GM12873 (cell line): ENCODE measurements at regions not wholly inside any gene's neighbourhood (a gene's known extent, or its start where the extent isn't known, plus 50 kb on each side); places are given as distances from the start of the nearest gene placed in this dataset.

Experiments used
- TF ChIP-seq, protein P1 (sequence below): IDR thresholded peaks from 2 replicates; pipeline ENCODE4 v1.5.1; 2012; ENCODE audit warnings: low read depth, mild to moderate bottlenecking, moderate library complexity, low read length, control low read depth; ENCODE audit not compliant: insufficient read depth; ENCODE audit errors: missing control alignments

DNA sequence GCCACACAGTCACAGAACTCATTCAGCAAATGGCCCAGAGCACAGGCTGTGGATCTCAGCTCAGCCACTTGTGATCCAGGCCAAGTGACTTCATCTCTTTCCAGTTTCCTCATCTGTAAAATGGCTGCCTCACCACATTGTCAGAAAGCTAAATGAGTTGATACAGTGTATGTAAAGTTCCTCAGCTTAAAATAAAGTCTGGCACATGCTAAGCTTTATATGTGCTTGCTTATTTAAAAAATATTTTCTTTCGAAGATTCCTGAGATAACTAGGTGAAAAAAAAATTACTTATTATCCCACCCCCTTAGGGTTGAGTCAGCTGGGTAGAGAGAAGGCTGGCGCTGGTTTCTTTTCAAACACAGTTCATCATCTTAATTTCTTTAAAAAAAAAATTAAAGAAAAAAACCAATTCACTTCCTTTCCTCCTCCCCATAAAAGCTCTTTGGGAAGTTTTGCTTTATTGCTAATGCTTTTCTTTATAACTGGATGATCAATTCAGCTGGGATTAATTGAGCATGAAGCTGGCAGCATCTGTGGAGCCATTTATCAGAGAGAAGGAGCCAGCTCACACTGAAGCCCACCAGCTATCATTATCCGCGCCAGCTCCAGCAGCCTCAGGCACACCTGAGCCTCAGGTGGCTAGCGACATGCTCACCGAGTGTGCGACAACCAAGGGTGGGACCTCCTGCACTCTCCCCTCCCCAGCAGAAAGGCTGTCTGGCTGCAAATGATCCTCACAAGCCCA lies 354.9 kb downstream of the FOXO1 start:
- TF ChIP-seq, protein P1, sequence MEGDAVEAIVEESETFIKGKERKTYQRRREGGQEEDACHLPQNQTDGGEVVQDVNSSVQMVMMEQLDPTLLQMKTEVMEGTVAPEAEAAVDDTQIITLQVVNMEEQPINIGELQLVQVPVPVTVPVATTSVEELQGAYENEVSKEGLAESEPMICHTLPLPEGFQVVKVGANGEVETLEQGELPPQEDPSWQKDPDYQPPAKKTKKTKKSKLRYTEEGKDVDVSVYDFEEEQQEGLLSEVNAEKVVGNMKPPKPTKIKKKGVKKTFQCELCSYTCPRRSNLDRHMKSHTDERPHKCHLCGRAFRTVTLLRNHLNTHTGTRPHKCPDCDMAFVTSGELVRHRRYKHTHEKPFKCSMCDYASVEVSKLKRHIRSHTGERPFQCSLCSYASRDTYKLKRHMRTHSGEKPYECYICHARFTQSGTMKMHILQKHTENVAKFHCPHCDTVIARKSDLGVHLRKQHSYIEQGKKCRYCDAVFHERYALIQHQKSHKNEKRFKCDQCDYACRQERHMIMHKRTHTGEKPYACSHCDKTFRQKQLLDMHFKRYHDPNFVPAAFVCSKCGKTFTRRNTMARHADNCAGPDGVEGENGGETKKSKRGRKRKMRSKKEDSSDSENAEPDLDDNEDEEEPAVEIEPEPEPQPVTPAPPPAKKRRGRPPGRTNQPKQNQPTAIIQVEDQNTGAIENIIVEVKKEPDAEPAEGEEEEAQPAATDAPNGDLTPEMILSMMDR = no peak

DNA sequence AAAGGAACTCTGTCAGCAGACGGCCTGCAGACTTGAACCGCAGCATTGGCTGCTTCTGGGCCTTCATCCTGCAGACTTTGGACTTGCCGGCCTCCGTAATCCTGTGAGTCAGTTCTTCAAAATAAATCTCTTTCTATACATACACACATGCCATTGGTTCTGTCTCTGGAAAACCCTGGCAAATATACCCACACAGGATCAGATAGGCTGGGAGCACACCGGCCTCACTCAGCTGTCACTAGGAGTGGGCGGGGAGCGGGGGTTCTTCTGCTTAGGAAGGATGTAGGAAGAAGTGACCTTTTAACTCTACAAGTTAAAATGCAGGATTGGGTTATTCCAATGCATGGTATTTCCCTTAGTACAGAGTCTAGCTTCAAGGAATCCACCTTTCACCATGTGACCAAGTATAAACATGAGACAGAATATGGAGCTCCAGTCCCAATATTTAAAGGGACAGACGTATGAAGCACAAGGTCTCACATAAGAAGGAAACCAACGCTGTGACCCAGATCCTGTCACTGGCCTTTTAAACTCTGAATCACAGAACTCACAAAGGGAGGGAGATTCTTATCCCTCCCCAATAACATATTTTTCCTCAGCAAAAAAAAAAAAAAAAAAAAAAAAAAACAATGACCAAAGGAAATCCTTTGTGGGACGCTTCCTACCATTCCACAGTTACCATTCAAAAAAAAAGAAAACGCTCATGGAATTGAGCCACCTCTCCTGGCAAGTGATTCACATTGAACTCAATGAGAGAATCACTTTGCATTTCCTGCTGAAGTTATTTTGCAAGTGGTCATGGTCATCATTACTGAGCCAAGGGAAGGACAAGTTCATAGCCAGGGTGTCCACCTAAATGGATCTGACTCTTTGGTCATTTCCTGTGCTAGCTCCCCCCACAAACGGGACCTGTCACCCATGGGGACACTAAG lies 352.9 kb downstream of the FOXO1 start:
- TF ChIP-seq, protein P1 = no peak

DNA sequence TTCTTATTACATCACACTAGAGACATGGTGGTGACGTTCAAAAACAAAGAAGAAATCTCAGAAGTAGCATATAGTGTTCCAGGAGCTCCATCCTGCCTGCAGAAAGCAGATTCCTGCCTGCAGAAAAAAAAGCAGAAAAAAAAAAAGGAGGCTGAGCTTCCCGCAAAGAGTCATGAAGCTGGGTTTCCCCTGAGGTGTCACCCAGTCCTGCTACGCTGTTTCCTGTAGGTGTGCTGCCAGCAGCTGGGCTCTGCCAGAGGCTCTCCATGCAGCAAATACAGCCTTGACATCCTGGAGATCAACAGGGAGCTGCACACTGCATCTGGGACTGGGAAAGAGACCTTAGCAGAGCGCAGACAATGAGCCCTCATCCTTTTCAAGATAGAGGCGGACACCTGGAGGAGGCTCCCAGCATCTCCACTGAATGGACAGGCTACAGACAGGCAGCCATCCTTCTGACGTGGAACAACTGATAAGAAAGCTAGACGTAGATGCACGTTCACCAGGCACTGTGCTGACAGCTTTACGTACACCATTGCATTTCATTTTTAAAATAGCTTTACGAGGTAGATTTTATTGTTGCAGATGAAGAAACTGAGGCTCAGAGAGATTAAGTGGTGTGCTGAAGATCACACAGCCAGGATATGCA lies 350.9 kb downstream of the FOXO1 start:
- TF ChIP-seq, protein P1 = no peak

DNA sequence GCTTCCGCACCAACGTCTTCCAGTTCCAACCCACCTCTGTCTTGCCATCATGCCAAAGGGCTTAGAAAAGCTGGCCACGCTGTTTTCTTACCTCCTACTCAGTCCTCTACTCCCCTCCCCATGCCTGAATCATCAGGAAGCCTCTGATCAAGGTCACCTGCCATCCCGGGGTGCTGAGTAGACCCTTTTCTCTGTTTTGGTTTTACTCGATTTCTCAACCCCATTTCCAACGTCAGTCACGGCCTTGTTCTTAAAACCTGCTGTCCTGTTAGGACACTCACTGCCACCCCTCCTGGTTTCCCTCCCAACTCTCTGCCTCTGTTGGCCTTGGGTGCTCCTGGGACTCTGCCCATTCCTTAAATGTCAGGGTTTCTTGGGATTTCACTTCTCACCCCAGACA lies 350.1 kb downstream of the FOXO1 start:
- TF ChIP-seq, protein P1 = no peak

DNA sequence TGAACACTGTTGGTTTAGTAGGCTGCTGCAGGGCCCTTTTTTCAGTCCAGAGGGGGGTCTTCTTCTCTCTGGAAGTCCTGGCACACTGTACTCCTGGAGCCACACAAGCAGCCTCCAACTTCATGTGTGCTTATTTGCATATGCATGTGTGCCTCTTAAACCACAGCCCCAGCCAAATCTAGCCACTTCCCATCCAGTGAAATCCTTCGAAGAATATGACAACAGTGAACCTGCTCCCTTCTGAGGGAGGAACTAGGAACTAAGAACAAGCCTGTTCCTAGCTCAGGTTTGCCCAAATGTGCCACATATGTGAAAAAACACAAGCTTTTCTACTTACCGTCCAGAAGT lies 348.5 kb downstream of the FOXO1 start:
- TF ChIP-seq, protein P1 = no peak

GRCh38 chr13:40318366-40318765 lies 348.1 kb downstream of the FOXO1 start:
- TF ChIP-seq, protein P1 = no peak
